ENCODE measurements at regions not wholly inside any gene's neighbourhood (a gene's known extent, or its start where the extent isn't known, plus 50 kb on each side); places are given as distances from the start of the nearest gene placed in this dataset.
"Not testable (repeated sequence)": the region's sequence is repeated elsewhere in the genome, so short reads cannot be mapped to it uniquely, and the experiment has no call there.

DNA sequence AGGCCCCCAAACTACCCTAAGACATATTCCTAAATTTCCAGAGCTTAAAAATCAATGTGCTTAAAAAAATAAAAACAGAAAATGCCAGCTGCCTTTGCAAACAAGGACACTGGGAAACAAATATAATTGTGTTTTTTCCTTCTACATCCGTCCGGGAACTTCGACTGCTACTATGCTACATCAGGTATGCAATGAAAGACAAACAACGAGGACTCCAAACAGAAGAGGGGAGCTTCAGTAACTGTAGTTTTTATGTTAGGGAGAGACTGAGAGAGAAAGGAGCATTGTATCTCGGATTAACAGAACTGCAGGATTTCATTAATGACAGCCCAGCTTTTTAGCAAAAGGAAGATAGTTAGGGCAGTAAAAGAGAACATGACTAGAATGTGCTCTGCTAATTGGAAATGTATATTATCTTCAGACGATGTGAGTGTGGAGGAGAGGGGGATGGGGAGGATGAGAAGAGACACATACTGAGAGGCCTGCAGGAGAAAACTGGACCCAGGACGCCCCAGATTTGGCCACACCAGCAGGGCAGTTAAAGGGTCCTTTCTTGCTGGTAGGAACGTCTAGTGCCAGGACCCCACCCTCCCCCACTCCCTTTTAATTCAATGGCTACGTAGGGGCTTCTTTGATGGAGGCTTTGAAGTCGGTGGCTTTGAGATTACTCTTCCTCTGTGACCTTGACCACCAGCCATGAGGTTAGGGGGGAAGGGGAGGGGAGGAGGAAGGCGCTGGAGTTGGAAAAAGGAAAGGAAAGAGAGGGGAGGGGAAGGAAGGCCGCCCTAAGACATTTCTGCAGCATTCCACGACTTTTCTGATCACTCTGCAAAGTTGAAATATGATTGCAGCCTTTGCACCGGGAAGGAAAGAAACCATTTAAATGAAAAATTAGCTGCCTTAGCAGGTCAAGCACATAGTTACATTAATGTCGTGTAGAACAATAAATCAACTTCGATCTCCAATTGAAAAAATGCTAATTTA lies 187.1 kb downstream of the BLID start:
- peaks cover 11% of the 10 kb centered on the region for H3K4me1 ChIP-seq
- in situ Hi-C loops (cut with MboI; ENCODE audit: low sequenced_read_pairs), result no loop called here
- no peaks in the 10 kb centered on the region for H3K36me3 ChIP-seq (replicated peaks)
- no peak overlapping the region for H3K4me3 ChIP-seq
- DNase-seq (ENCODE audit: low spot score in 2 of 2), result peak in 1 of 2 experiments; percentile 18
- no peaks in the 10 kb centered on the region for H3K9me3 ChIP-seq
- H3K27me3 ChIP-seq (ENCODE audit: low read depth), result no peaks in the 10 kb centered on the region

DNA sequence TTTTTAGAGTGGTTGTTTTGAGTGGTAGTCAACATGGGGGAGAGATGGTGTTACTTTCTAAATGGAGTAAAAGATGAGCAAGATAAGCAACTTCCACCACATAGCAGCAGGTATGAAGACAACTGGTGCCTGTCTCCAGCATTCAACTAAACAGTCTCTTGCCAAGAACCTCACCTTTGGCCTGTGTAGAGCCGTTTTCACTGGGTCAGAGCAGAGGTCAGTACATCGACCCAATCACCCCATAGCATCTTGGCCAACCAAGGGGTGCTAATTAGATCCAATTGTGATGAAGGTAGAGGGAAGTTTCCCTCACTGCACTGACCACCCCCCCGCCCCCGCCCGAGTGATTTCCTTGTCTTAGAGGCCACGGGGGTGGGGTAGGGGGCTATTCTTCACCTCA lies 188.2 kb downstream of the BLID start:
- no peak for DNase-seq (ENCODE audit: low spot score in 2 of 2)
- Histone ChIP-seq H3K4me3 (no peak overlapping the region), H3K27me3 (ENCODE audit: low read depth) (0 out of 2 replicates have a peak, but pooled peaks cover 2% of the 10 kb centered on the region), H3K9me3 (no peaks in the 10 kb centered on the region), H3K4me1 (peaks cover 11% of the 10 kb centered on the region), H3K36me3 (replicated peaks) (no peaks in the 10 kb centered on the region)
- in situ Hi-C loops (cut with MboI; ENCODE audit: low sequenced_read_pairs), result no loop called here

GRCh38 chr11:121927097-121927785 lies 188.8 kb downstream of the BLID start:
- 0 out of 2 replicates have a peak, but pooled peaks cover 2% of the 10 kb centered on the region for H3K27me3 ChIP-seq (ENCODE audit: low read depth)
- H3K4me3 ChIP-seq, result no peak overlapping the region
- no peaks in the 10 kb centered on the region for H3K9me3 ChIP-seq
- DNase-seq (ENCODE audit: low spot score in 2 of 2), result no peak
- H3K36me3 ChIP-seq (replicated peaks), result no peaks in the 10 kb centered on the region
- peaks cover 11% of the 10 kb centered on the region for H3K4me1 ChIP-seq
- in situ Hi-C loops (cut with MboI; ENCODE audit: low sequenced_read_pairs), result no loop called here

DNA sequence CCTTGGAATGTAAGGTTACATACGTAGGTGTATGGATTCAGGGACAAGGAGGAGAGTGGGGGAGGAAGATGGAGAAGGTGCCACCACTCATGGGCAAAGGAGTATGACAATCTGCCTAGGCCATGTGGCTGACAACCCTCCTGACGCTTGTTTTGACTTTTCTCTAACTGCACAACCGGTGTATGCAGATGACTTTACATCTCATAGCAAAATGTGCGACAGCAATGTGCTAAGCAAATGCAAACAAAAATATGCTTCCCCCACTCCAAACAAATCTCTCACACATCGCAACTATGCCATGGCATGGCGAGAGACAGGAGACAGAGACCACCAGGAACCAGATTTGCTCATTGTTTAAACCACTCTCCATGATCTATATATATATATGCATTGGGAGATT lies 191.8 kb downstream of the BLID start:
- DNase-seq (ENCODE audit: low spot score in 2 of 2), result no peak
- H3K9me3 ChIP-seq, result no peaks in the 10 kb centered on the region
- in situ Hi-C loops (cut with MboI; ENCODE audit: low sequenced_read_pairs), result no loop called here
- 0 out of 2 replicates have a peak, but pooled peaks cover 2% of the 10 kb centered on the region for H3K27me3 ChIP-seq (ENCODE audit: low read depth)
- H3K36me3 ChIP-seq (replicated peaks), result no peaks in the 10 kb centered on the region
- no peak overlapping the region for H3K4me3 ChIP-seq
- H3K4me1 ChIP-seq, result peaks cover 6% of the 10 kb centered on the region

GRCh38 chr11:121917482-121917881 lies 198.5 kb downstream of the BLID start:
- Histone ChIP-seq H3K36me3 (replicated peaks) (no peaks in the 10 kb centered on the region), H3K27me3 (ENCODE audit: low read depth) (no peaks in the 10 kb centered on the region), H3K9me3 (no peaks in the 10 kb centered on the region), H3K4me3 (no peak overlapping the region), H3K4me1 (no peaks in the 10 kb centered on the region)
- no peak for DNase-seq (ENCODE audit: low spot score in 2 of 2)
- in situ Hi-C loops (cut with MboI; ENCODE audit: low sequenced_read_pairs), result no loop called here

DNA sequence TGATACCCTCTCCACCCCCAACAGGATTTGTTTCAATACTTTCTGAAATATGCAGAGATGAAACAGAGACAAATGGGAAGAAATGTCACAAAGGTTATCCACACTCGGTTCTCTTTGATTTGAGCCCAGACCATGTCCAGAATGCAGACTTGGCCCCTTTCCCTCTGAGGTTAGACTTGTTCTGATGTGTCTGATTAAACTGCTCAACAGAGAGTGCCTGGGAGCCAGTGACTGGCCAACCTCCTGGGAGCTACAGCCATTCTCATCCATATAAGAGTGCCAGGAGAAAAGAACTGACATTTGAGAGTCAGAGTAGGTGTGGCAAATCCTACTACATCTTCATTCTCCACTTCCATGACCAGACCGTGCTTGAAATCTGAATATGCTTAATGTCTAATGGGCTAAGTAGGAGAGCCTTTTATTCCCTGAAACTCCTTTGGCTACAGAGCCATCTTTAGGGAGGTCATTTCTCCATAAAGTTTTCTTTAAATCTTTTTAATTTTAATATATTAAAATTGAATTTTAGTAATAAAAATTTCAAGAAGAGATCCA lies 201.4 kb downstream of the BLID start:
- H3K36me3 ChIP-seq (replicated peaks), result no peaks in the 10 kb centered on the region
- H3K4me1 ChIP-seq, result no peaks in the 10 kb centered on the region
- no peak overlapping the region for H3K4me3 ChIP-seq
- no peak for DNase-seq (ENCODE audit: low spot score in 2 of 2)
- H3K27me3 ChIP-seq (ENCODE audit: low read depth), result 0 out of 2 replicates have a peak, but pooled peaks cover 3% of the 10 kb centered on the region
- no peaks in the 10 kb centered on the region for H3K9me3 ChIP-seq
- in situ Hi-C loops (cut with MboI; ENCODE audit: low sequenced_read_pairs), result no loop called here

- H3K4me1 ChIP-seq, result no peaks in the 10 kb centered on the region
- H3K27me3 ChIP-seq (ENCODE audit: low read depth), result peaks cover 3% of the 10 kb centered on the region; the same call in 1 of the 2 replicates
- H3K4me3 ChIP-seq, result no peak overlapping the region
- DNase-seq (ENCODE audit: low spot score in 2 of 2), result no peak
- no peaks in the 10 kb centered on the region for H3K9me3 ChIP-seq
- H3K36me3 ChIP-seq (replicated peaks), result no peaks in the 10 kb centered on the region
- in situ Hi-C loops (cut with MboI; ENCODE audit: low sequenced_read_pairs), result no loop called here
Observed at GRCh38 chr11:121909596-121909995, 206.4 kb downstream of the BLID start.

- no peaks in the 10 kb centered on the region for H3K36me3 ChIP-seq (replicated peaks)
- no peak for DNase-seq (ENCODE audit: low spot score in 2 of 2)
- in situ Hi-C loops (cut with MboI; ENCODE audit: low sequenced_read_pairs), result no loop called here
Observed at GRCh38 chr11:121907379-121907778, 208.6 kb downstream of the BLID start.

GRCh38 chr11:121904148-121904547 lies 211.9 kb downstream of the BLID start:
- H3K4me1 ChIP-seq, result no peaks in the 10 kb centered on the region
- in situ Hi-C loops (cut with MboI; ENCODE audit: low sequenced_read_pairs), result no loop called here

More at GRCh38 chr11:121907379-121907778, 208.6 kb downstream of the BLID start:
- H3K27me3 ChIP-seq (ENCODE audit: low read depth), result peaks cover 3% of the 10 kb centered on the region; the same call in 1 of the 2 replicates
- H3K9me3 ChIP-seq, result no peaks in the 10 kb centered on the region
- H3K4me1 ChIP-seq, result no peaks in the 10 kb centered on the region
- no peak overlapping the region for H3K4me3 ChIP-seq

GRCh38 chr11:121901886-121902285 lies 214.1 kb downstream of the BLID start:
- H3K27me3 ChIP-seq (ENCODE audit: low read depth), result 0 out of 2 replicates have a peak, but pooled peaks cover 2% of the 10 kb centered on the region
- no peaks in the 10 kb centered on the region for H3K9me3 ChIP-seq
- in situ Hi-C loops (cut with MboI; ENCODE audit: low sequenced_read_pairs), result no loop called here
- DNase-seq (ENCODE audit: low spot score in 2 of 2), result no peak
- no peak overlapping the region for H3K4me3 ChIP-seq
- no peaks in the 10 kb centered on the region for H3K4me1 ChIP-seq
- H3K36me3 ChIP-seq (replicated peaks), result no peaks in the 10 kb centered on the region

More at GRCh38 chr11:121904148-121904547, 211.9 kb downstream of the BLID start:
- H3K36me3 ChIP-seq (replicated peaks), result no peaks in the 10 kb centered on the region
- no peaks in the 10 kb centered on the region for H3K9me3 ChIP-seq
- peaks cover 2% of the 10 kb centered on the region; the same call in 1 of the 2 replicates for H3K27me3 ChIP-seq (ENCODE audit: low read depth)
- no peak overlapping the region for H3K4me3 ChIP-seq
- DNase-seq (ENCODE audit: low spot score in 2 of 2), result no peak

DNA sequence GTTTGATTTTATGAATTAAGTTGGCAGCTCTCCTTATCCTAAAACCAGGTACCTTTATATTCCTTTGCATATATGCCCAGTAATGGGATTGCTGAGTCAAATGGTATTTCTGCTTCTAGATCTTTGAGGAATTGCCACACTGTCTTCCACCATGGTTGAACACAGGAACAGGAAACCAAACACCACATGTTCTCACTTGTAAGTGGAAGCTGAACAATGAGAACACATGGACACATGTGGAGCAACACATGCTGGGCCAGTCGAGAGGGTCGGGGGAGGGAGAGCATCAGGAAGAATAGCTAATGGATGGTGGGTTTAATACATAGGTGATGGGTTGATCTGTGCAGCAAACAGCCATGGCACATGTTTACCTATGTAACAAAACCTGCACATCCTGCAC lies 214.6 kb downstream of the BLID start:
- DNase-seq (ENCODE audit: low spot score in 2 of 2); H3K9me3 ChIP-seq; H3K4me3 ChIP-seq; H3K27me3 ChIP-seq (ENCODE audit: low read depth); H3K36me3 ChIP-seq (replicated peaks); H3K4me1 ChIP-seq; in situ Hi-C loops (cut with MboI; ENCODE audit: low sequenced_read_pairs): not testable (repeated sequence)

GRCh38 chr11:121899520-121899919 lies 216.5 kb downstream of the BLID start:
- DNase-seq (ENCODE audit: low spot score in 2 of 2), result no peak
- no peaks in the 10 kb centered on the region for H3K36me3 ChIP-seq (replicated peaks)
- in situ Hi-C loops (cut with MboI; ENCODE audit: low sequenced_read_pairs), result no loop called here
- no peak overlapping the region for H3K4me3 ChIP-seq
- 0 out of 2 replicates have a peak, but pooled peaks cover 2% of the 10 kb centered on the region for H3K27me3 ChIP-seq (ENCODE audit: low read depth)
- no peaks in the 10 kb centered on the region for H3K9me3 ChIP-seq
- H3K4me1 ChIP-seq, result no peaks in the 10 kb centered on the region

DNA sequence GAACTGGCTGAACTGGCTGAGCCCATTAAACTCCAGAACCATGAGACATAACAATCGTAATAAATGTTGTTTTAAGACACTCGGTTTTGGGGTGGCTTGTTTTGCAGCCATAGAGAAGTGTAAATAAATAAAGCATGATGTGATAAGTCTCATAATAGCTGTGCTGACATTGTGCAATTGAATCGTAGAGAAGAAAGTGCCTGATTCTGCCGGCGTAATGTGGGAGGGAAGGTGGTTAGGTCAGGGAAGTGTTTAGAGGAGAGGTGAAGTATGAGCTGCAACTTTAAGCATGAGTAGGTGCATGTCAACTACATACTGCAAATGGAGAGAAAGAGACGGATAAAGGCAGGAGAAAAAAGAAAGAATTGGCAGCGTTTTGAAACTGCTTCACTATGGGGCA lies 217.1 kb downstream of the BLID start:
- no peak for DNase-seq (ENCODE audit: low spot score in 2 of 2)
- no peaks in the 10 kb centered on the region for H3K36me3 ChIP-seq (replicated peaks)
- H3K4me1 ChIP-seq, result no peaks in the 10 kb centered on the region
- H3K27me3 ChIP-seq (ENCODE audit: low read depth), result 0 out of 2 replicates have a peak, but pooled peaks cover 2% of the 10 kb centered on the region
- no peak overlapping the region for H3K4me3 ChIP-seq
- H3K9me3 ChIP-seq, result no peaks in the 10 kb centered on the region
- in situ Hi-C loops (cut with MboI; ENCODE audit: low sequenced_read_pairs), result no loop called here
